ENCODE measurements at regions not wholly inside any gene's neighbourhood (a gene's known extent, or its start where the extent isn't known, plus 50 kb on each side); places are given as distances from the start of the nearest gene placed in this dataset.

DNA sequence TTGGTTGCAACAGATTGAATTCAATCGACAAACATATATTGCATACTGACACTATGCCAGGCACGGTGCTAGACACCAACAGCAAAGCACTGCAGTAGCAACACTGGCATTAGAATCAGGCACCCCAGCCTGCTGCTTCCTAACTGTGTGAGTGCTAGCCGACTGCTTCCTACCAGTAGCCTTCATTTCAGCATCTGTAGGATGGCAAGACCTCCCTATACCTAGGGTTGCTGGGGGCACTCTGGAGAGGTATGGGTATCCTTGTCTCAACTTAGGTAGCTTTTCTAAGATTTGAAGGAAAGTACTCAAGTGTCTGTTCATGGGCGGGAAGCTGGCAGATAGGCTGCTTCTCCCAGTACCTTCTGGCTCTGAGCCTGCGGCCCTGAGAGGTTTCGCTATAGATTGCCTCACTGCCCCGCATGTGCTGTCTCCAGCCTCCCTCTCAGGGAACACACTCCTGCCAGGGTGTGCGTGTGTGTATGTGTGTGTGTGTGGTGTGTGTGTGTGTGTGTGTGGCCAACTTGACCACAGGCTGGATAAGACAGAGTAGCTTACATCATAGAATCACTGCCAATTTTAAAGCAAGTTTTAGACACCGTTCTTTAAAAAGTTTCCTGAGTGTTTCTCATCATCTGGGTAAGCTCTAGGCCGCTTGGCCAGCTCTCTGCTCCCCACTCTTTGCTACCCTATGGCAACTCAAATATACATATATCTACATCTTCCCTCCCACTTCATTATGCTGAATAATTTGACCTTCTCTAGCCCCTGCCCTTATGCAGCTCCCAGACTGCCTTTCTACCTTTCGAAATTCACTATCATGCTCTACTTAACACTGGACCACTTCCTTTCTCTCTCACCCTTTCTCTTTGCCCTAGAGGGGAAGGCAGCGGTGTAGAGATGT is 97.0 kb upstream of the PJA1 start:
- TF ChIP-seq YY1 (IDR thresholded peaks at IDR 0.05; ENCODE audit: low read depth) = no peak
- TF ChIP-seq, protein P1, sequence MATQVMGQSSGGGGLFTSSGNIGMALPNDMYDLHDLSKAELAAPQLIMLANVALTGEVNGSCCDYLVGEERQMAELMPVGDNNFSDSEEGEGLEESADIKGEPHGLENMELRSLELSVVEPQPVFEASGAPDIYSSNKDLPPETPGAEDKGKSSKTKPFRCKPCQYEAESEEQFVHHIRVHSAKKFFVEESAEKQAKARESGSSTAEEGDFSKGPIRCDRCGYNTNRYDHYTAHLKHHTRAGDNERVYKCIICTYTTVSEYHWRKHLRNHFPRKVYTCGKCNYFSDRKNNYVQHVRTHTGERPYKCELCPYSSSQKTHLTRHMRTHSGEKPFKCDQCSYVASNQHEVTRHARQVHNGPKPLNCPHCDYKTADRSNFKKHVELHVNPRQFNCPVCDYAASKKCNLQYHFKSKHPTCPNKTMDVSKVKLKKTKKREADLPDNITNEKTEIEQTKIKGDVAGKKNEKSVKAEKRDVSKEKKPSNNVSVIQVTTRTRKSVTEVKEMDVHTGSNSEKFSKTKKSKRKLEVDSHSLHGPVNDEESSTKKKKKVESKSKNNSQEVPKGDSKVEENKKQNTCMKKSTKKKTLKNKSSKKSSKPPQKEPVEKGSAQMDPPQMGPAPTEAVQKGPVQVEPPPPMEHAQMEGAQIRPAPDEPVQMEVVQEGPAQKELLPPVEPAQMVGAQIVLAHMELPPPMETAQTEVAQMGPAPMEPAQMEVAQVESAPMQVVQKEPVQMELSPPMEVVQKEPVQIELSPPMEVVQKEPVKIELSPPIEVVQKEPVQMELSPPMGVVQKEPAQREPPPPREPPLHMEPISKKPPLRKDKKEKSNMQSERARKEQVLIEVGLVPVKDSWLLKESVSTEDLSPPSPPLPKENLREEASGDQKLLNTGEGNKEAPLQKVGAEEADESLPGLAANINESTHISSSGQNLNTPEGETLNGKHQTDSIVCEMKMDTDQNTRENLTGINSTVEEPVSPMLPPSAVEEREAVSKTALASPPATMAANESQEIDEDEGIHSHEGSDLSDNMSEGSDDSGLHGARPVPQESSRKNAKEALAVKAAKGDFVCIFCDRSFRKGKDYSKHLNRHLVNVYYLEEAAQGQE (IDR thresholded peaks at IDR 0.05; ENCODE audit: low read depth) = no peak
- no peak for TF ChIP-seq CEBPB (IDR thresholded peaks at IDR 0.05)

All from Ishikawa (cell line).